SJSA1 (cell line): ENCODE measurements at regions not wholly inside any gene's neighbourhood (a gene's known extent, or its start where the extent isn't known, plus 50 kb on each side); places are given as distances from the start of the nearest gene placed in this dataset.

ENCODE experiments used
- DNase-seq, 2 experiments: peaks; one replicate each; pipeline ENCODE4 v3.0.0-alpha.2; 2015 to 2020; ENCODE audit warnings: low spot score in 2 of 2, low read depth in 1 of 2
- H3K27ac ChIP-seq: fragments of 250-450 bp; sonication (Bioruptor Pico); 2 replicates; pipeline ENCODE4 v1.5.1; 2020; ENCODE audit warnings: mild to moderate bottlenecking, moderate library complexity
- H3K27me3 ChIP-seq: fragments of 250-450 bp; sonication (Bioruptor Pico); replicated peaks from 2 replicates; pipeline ENCODE4 v1.5.1; 2020; ENCODE audit warnings: mild to moderate bottlenecking, moderate library complexity
- H3K36me3 ChIP-seq: fragments of 250-450 bp; sonication (Bioruptor Pico); 2 replicates; pipeline ENCODE4 v1.5.1; 2020; ENCODE audit warnings: mild to moderate bottlenecking
- H3K4me1 ChIP-seq: fragments of 250-450 bp; sonication (Bioruptor Pico); replicated peaks from 2 replicates; pipeline ENCODE4 v1.6.1; 2021; ENCODE audit warnings: mild to moderate bottlenecking
- H3K4me3 ChIP-seq: fragments of 250-450 bp; sonication (Bioruptor Pico); 2 replicates; pipeline ENCODE4 v1.5.1; 2020; ENCODE audit warnings: mild to moderate bottlenecking
- H3K9me3 ChIP-seq: fragments of 250-450 bp; sonication (Bioruptor Pico); replicated peaks from 2 replicates; pipeline ENCODE4 v1.5.1; 2020; ENCODE audit warnings: mild to moderate bottlenecking

- no peaks in the 10 kb centered on the region for H3K9me3 ChIP-seq
These were observed 97.2 kb downstream of the TRIM36 start for GRCh38 chr5:115072266-115073064.

GRCh38 chr5:115070737-115071136, 99.0 kb downstream of the TRIM36 start:
- no peaks in the 10 kb centered on the region for H3K36me3 ChIP-seq
- H3K27ac ChIP-seq: no peak overlapping the region
- H3K27me3 ChIP-seq: no peaks in the 10 kb centered on the region
- no peaks in the 10 kb centered on the region for H3K9me3 ChIP-seq
- DNase-seq: no peak
- no peaks in the 10 kb centered on the region for H3K4me1 ChIP-seq
- H3K4me3 ChIP-seq: no peak overlapping the region

More at GRCh38 chr5:115072266-115073064, 97.2 kb downstream of the TRIM36 start:
- Histone ChIP-seq H3K4me1 (no peaks in the 10 kb centered on the region), H3K4me3 (no peak overlapping the region), H3K27ac (no peak overlapping the region), H3K36me3 (no peaks in the 10 kb centered on the region), H3K27me3 (no peaks in the 10 kb centered on the region)
- DNase-seq: no peak

- no peaks in the 10 kb centered on the region for H3K27me3 ChIP-seq
- H3K27ac ChIP-seq: no peak overlapping the region
- no peaks in the 10 kb centered on the region for H3K36me3 ChIP-seq
- H3K4me3 ChIP-seq: no peak overlapping the region
- H3K9me3 ChIP-seq: 0 out of 2 replicates have a peak, but pooled peaks cover 3% of the 10 kb centered on the region
- DNase-seq: peak in 1 of 2 experiments; percentile 26
- H3K4me1 ChIP-seq: no peaks in the 10 kb centered on the region
These were observed 100.4 kb downstream of the TRIM36 start for GRCh38 chr5:115069087-115069968.

- Histone ChIP-seq H3K27me3 (no peaks in the 10 kb centered on the region), H3K4me1 (no peaks in the 10 kb centered on the region), H3K27ac (no peak overlapping the region), H3K9me3 (0 out of 2 replicates have a peak, but pooled peaks cover 3% of the 10 kb centered on the region), H3K36me3 (no peaks in the 10 kb centered on the region), H3K4me3 (no peak overlapping the region)
- DNase-seq: peak; percentile 40 to 53
These were observed 101.2 kb downstream of the TRIM36 start for GRCh38 chr5:115068239-115069086.

GRCh38 chr5:115064380-115064779, 105.3 kb downstream of the TRIM36 start:
- no peaks in the 10 kb centered on the region for H3K27me3 ChIP-seq
- no peak overlapping the region for H3K4me3 ChIP-seq
- 0 out of 2 replicates have a peak, but pooled peaks cover 3% of the 10 kb centered on the region for H3K9me3 ChIP-seq
- no peaks in the 10 kb centered on the region for H3K36me3 ChIP-seq
- H3K4me1 ChIP-seq: no peaks in the 10 kb centered on the region
- no peak overlapping the region for H3K27ac ChIP-seq
- DNase-seq: no peak

GRCh38 chr5:115054387-115054951, 115.2 kb downstream of the TRIM36 start:
- Histone ChIP-seq H3K27me3 (peaks cover 9% of the 10 kb centered on the region), H3K36me3 (no peaks in the 10 kb centered on the region), H3K4me3 (no peak overlapping the region), H3K9me3 (0 out of 2 replicates have a peak, but pooled peaks cover 6% of the 10 kb centered on the region), H3K4me1 (no peaks in the 10 kb centered on the region), H3K27ac (no peak overlapping the region)
- DNase-seq: no peak

GRCh38 chr5:115052948-115053347, 116.8 kb downstream of the TRIM36 start:
- no peak overlapping the region for H3K4me3 ChIP-seq
- H3K4me1 ChIP-seq: no peaks in the 10 kb centered on the region
- H3K9me3 ChIP-seq: 0 out of 2 replicates have a peak, but pooled peaks cover 6% of the 10 kb centered on the region
- no peak for DNase-seq
- no peaks in the 10 kb centered on the region for H3K36me3 ChIP-seq
- peaks cover 9% of the 10 kb centered on the region for H3K27me3 ChIP-seq
- no peak overlapping the region for H3K27ac ChIP-seq

GRCh38 chr5:115050866-115051265, 118.8 kb downstream of the TRIM36 start:
- Histone ChIP-seq H3K27me3 (peaks cover 2% of the 10 kb centered on the region; the same call in 1 of the 2 replicates), H3K9me3 (no peaks in the 10 kb centered on the region), H3K27ac (no peak overlapping the region), H3K4me1 (no peaks in the 10 kb centered on the region), H3K4me3 (no peak overlapping the region), H3K36me3 (no peaks in the 10 kb centered on the region)
- no peak for DNase-seq

- no peaks in the 10 kb centered on the region for H3K27me3 ChIP-seq
- H3K9me3 ChIP-seq: no peaks in the 10 kb centered on the region; the same call in 1 of the 2 replicates
- no peak for DNase-seq
- H3K4me3 ChIP-seq: no peak overlapping the region
- H3K36me3 ChIP-seq: no peaks in the 10 kb centered on the region
- no peaks in the 10 kb centered on the region for H3K4me1 ChIP-seq
- no peak overlapping the region for H3K27ac ChIP-seq
These were observed 135.8 kb downstream of the TRIM36 start for GRCh38 chr5:115033861-115034260.

- H3K27me3 ChIP-seq: no peaks in the 10 kb centered on the region
- no peaks in the 10 kb centered on the region for H3K36me3 ChIP-seq
- DNase-seq: no peak
- H3K27ac ChIP-seq: no peak overlapping the region
- no peaks in the 10 kb centered on the region for H3K4me1 ChIP-seq
- no peaks in the 10 kb centered on the region; the same call in 1 of the 2 replicates for H3K9me3 ChIP-seq
- no peak overlapping the region for H3K4me3 ChIP-seq
These were observed 141.2 kb downstream of the TRIM36 start for GRCh38 chr5:115028557-115028956.

GRCh38 chr5:115024922-115025321, 144.8 kb downstream of the TRIM36 start:
- no peaks in the 10 kb centered on the region; the same call in 1 of the 2 replicates for H3K9me3 ChIP-seq
- DNase-seq: no peak

GRCh38 chr5:115022303-115022702, 147.4 kb downstream of the TRIM36 start:
- no peak overlapping the region for H3K27ac ChIP-seq
- no peaks in the 10 kb centered on the region for H3K27me3 ChIP-seq
- H3K4me3 ChIP-seq: no peak overlapping the region
- H3K9me3 ChIP-seq: no peaks in the 10 kb centered on the region; the same call in 1 of the 2 replicates
- no peaks in the 10 kb centered on the region for H3K36me3 ChIP-seq
- H3K4me1 ChIP-seq: no peaks in the 10 kb centered on the region
- no peak for DNase-seq

More at GRCh38 chr5:115024922-115025321, 144.8 kb downstream of the TRIM36 start:
- Histone ChIP-seq H3K4me3 (no peak overlapping the region), H3K27ac (no peak overlapping the region), H3K27me3 (no peaks in the 10 kb centered on the region), H3K4me1 (no peaks in the 10 kb centered on the region), H3K36me3 (no peaks in the 10 kb centered on the region)

- H3K4me1 ChIP-seq: no peaks in the 10 kb centered on the region
- no peak overlapping the region for H3K27ac ChIP-seq
- H3K9me3 ChIP-seq: no peaks in the 10 kb centered on the region
These were observed 153.1 kb downstream of the TRIM36 start for GRCh38 chr5:115016646-115017045.

More at GRCh38 chr5:115016646-115017045, 153.1 kb downstream of the TRIM36 start:
- no peak overlapping the region for H3K4me3 ChIP-seq
- no peaks in the 10 kb centered on the region for H3K36me3 ChIP-seq
- no peak for DNase-seq
- no peaks in the 10 kb centered on the region for H3K27me3 ChIP-seq
